Mesendoderm (in vitro differentiated cells): ENCODE measurements at regions not wholly inside any gene's neighbourhood (a gene's known extent, or its start where the extent isn't known, plus 50 kb on each side); places are given as distances from the start of the nearest gene placed in this dataset.

Experiments
- DNase-seq: peaks from one replicate; pipeline ENCODE4 v3.0.0; 2013
- H2AK5ac ChIP-seq: 2 replicates; pipeline ENCODE4 v1.6.1; 2013; ENCODE audit warnings: low read length, inconsistent platforms
- H2BK120ac ChIP-seq: 2 replicates; pipeline ENCODE4 v1.6.1; 2013; ENCODE audit warnings: low read depth, mild to moderate bottlenecking, low read length, moderate library complexity, mixed read lengths
- H2BK15ac ChIP-seq: replicated peaks from 2 replicates; pipeline ENCODE4 v1.6.1; 2013; ENCODE audit warnings: low read depth, mild to moderate bottlenecking, moderate library complexity
- H2BK5ac ChIP-seq: 2 replicates; pipeline ENCODE4 v1.6.1; 2013; ENCODE audit warnings: low read length, inconsistent platforms
- H3K18ac ChIP-seq: 2 replicates; pipeline ENCODE4 v1.6.1; 2013; ENCODE audit warnings: mild to moderate bottlenecking, low read length, mixed read lengths
- H3K23ac ChIP-seq: one replicate; pipeline ENCODE4 v1.6.1; 2013; ENCODE audit warnings: low read length
- H3K27ac ChIP-seq: 2 replicates; pipeline ENCODE4 v1.5.1; 2013; ENCODE audit warnings: low read depth, mild to moderate bottlenecking, inconsistent platforms, low read length, moderate library complexity
- H3K27me3 ChIP-seq: 2 replicates; pipeline ENCODE4 v1.6.1; 2013; ENCODE audit warnings: low read length, control low read depth, mild to moderate bottlenecking, inconsistent platforms; ENCODE audit not compliant: insufficient read depth, poor library complexity
- H3K36me3 ChIP-seq: 2 replicates; pipeline ENCODE4 v1.6.1; 2013; ENCODE audit warnings: low read length, inconsistent platforms; ENCODE audit not compliant: control insufficient read depth, insufficient read depth
- H3K4ac ChIP-seq: one replicate; pipeline ENCODE4 v1.6.1; 2013; ENCODE audit warnings: low read depth, mild to moderate bottlenecking, low read length, moderate library complexity
- H3K4me1 ChIP-seq: 2 replicates; pipeline ENCODE4 v1.6.1; 2013; ENCODE audit warnings: low read depth, low read length, inconsistent platforms; ENCODE audit not compliant: control insufficient read depth
- H3K4me2 ChIP-seq: 2 replicates; pipeline ENCODE4 v1.6.1; 2013; ENCODE audit warnings: low read length
- H3K4me3 ChIP-seq: 2 replicates; pipeline ENCODE4 v1.5.1; 2013; ENCODE audit warnings: mild to moderate bottlenecking, low read length
- H3K56ac ChIP-seq: one replicate; pipeline ENCODE4 v1.6.1; 2013; ENCODE audit warnings: low read length
- H3K79me1 ChIP-seq: 2 replicates; pipeline ENCODE4 v1.6.1; 2013; ENCODE audit warnings: low read length, inconsistent platforms
- H3K79me2 ChIP-seq: 2 replicates; pipeline ENCODE4 v1.6.1; 2013; ENCODE audit warnings: mild to moderate bottlenecking, low read length; ENCODE audit not compliant: control insufficient read depth, insufficient read depth
- H3K9ac ChIP-seq: 2 replicates; pipeline ENCODE4 v1.6.1; 2013; ENCODE audit warnings: low read length, inconsistent platforms
- H4K5ac ChIP-seq: one replicate; pipeline ENCODE4 v1.6.1; 2013; ENCODE audit warnings: low read length
- H4K8ac ChIP-seq: one replicate; pipeline ENCODE4 v1.6.1; 2013; ENCODE audit warnings: low read depth, mild to moderate bottlenecking, control low read depth, low read length, moderate library complexity
- WGBS: extraction: QIAGEN DNeasy Blood & Tissue Kit; methylation state at CpG from one replicate; pipeline ENCODE4 v1.1.7; 2013; ENCODE audit warnings: low lambda C conversion rate, missing lambda C conversion rate; ENCODE audit not compliant: insufficient coverage; ENCODE audit errors: extremely low coverage; 5-methylcytosine and 5-hydroxymethylcytosine counted together

DNA sequence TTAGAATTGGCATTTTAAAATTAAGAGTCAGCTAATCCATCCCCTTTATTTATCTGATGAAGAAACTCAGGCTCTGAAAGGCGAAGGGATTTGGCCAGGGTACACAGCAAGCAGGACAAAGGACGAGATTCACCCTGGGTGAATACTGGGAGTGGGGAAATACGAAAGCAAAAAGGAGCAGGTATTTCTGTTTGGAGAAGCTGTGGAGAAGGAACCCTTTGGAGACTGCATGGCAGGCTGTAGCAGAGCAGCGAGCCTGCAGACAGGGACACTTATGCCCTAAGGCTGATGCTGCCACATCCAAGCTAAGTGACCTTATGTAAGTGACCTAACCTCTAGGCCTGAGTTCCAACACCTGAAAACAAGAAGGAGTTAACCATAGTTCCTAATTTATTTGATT lies 207.2 kb upstream of the C1orf87 start:
- H3K18ac ChIP-seq = no peak overlapping the region
- no peak overlapping the region for H2BK5ac ChIP-seq
- no peak overlapping the region for H3K4me2 ChIP-seq
- H3K4me3 ChIP-seq = no peak overlapping the region
- H2BK120ac ChIP-seq = no peak overlapping the region
- no peaks in the 10 kb centered on the region for H3K36me3 ChIP-seq
- H2BK15ac ChIP-seq = no peak overlapping the region
- no peak overlapping the region for H3K4ac ChIP-seq
- H3K9ac ChIP-seq = no peak overlapping the region
- H2AK5ac ChIP-seq = no peak overlapping the region
- WGBS = no CpG with 5 or more reads among the region's 4 CpGs
- DNase-seq = peak; percentile 36
- H4K8ac ChIP-seq = no peak overlapping the region
- no peak overlapping the region for H3K27ac ChIP-seq
- no peak overlapping the region for H3K23ac ChIP-seq
- no peaks in the 10 kb centered on the region for H3K4me1 ChIP-seq
- no peak overlapping the region for H3K56ac ChIP-seq
- no peaks in the 10 kb centered on the region for H3K27me3 ChIP-seq
- no peak overlapping the region for H4K5ac ChIP-seq
- no peaks in the 10 kb centered on the region for H3K79me1 ChIP-seq
- no peaks in the 10 kb centered on the region for H3K79me2 ChIP-seq

DNA sequence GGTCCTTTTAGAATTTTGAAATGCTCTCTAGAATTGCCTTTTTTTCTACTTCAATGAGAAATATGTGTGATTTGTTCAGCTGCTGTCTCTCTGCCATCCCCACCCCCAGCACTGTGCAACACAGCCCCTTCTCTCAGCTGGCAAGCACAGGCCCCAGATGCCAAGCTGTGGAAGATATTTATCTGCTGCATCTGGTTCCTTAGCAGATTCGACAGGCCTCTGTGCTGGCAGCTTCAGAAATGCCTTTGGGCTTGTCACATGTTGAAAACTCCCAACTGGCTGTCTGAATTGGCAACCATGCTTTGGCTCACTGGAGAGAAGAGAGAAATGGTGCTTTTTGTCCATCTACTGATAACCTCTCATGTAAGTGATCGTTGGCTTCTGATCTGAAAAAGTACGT lies 206.7 kb upstream of the C1orf87 start:
- no peaks in the 10 kb centered on the region for H3K79me1 ChIP-seq
- H3K23ac ChIP-seq = no peak overlapping the region
- no peak overlapping the region for H3K4ac ChIP-seq
- no peak overlapping the region for H3K27ac ChIP-seq
- H3K4me2 ChIP-seq = no peak overlapping the region
- H4K8ac ChIP-seq = no peak overlapping the region
- H3K56ac ChIP-seq = no peak overlapping the region
- no peak overlapping the region for H2AK5ac ChIP-seq
- H3K27me3 ChIP-seq = no peaks in the 10 kb centered on the region
- H3K9ac ChIP-seq = no peak overlapping the region
- H2BK5ac ChIP-seq = no peak overlapping the region
- no CpG with 5 or more reads among the region's 3 CpGs for WGBS
- H2BK15ac ChIP-seq = no peak overlapping the region
- no peak overlapping the region for H3K4me3 ChIP-seq
- no peak overlapping the region for H4K5ac ChIP-seq
- no peaks in the 10 kb centered on the region for H3K79me2 ChIP-seq
- DNase-seq = no peak
- H3K18ac ChIP-seq = no peak overlapping the region
- H3K36me3 ChIP-seq = no peaks in the 10 kb centered on the region
- H2BK120ac ChIP-seq = no peak overlapping the region
- H3K4me1 ChIP-seq = no peaks in the 10 kb centered on the region

DNA sequence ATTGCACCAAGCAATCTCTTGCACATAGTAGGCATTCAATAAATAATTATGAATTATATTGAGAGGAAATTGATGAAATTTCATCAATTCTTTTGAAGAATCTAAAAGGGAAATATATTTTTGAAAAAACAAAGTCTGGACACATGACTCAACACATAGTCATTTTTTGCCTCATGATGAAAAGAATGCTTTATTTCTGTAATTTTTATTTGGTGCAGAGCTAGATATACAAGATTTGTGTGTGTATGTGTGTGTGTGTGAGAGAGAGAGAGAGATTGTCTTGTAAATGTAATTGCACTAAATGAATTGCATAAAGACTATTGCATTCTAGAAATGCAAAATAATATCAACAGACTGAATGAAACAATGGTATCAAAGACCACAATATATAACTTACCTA lies 206.2 kb upstream of the C1orf87 start:
- Histone ChIP-seq H3K4ac (no peak overlapping the region), H3K79me1 (no peaks in the 10 kb centered on the region), H3K18ac (no peak overlapping the region), H4K5ac (no peak overlapping the region), H3K36me3 (no peaks in the 10 kb centered on the region), H3K27ac (no peak overlapping the region), H2BK15ac (no peak overlapping the region), H3K23ac (no peak overlapping the region), H3K9ac (no peak overlapping the region), H3K4me3 (no peak overlapping the region), H2BK120ac (no peak overlapping the region), H3K4me1 (no peaks in the 10 kb centered on the region), H4K8ac (no peak overlapping the region), H2AK5ac (no peak overlapping the region), H3K4me2 (no peak overlapping the region), H2BK5ac (no peak overlapping the region), H3K79me2 (no peaks in the 10 kb centered on the region), H3K27me3 (no peaks in the 10 kb centered on the region), H3K56ac (no peak overlapping the region)
- DNase-seq = no peak

DNA sequence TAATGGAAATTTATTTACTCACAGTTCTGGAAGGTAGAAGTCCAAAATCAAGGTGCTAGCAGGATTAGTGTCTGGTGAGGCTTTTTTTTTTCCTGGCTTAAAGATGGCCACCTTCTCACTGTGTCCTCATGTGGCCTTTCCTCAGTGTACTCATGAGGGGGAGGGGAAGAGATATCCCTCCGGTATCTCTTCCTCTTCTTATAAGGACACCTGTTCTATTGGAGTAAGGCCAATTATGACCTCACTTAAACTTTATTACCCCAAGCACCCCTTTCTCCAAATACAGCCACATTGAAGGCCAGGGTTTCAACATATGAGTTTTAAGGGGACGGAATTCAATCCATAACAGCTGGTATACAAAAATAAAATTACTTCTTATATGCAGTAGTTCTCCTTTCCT lies 203.7 kb upstream of the C1orf87 start:
- WGBS = no CpG with 5 or more reads among the region's 2 CpGs
- H3K9ac ChIP-seq = no peak overlapping the region
- DNase-seq = no peak

DNA sequence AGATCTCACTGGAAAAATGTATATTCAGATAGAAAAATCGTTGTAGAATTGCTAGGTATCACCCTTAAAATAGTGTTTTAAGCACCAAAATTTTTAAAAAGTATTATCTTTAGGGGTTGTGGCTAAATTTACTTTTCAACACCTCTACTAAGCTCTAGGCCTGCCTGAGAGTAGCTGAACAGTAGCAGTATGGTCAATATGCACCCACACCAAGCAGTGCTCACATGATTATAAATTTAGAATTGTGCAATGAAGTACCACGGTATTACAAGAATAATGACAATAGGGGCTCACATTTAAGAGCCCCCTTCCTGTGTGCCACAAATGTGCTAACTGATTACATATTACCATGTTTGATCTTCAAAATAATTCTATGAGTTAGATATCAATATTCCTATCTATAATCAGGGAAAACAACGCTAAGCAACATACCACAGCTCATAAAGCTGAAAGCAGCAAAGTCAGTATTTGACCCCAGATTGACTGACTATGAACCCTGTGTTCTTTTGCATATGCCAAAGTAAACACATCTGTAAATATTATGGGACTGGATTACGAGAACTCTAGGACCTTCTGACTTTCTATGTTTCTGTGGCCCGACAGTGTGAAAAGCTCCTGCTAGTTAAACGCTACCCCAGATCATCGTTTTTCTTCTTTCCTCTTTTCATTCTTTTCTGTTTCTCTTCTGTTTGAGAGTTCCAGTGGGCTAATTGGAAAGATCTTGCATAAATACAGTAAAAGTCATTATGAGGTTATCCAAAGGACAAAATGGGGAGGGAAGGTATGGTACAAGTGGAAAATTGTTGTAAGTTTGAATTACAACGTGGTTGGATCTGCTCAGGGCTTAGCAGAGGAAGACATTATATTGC lies 201.1 kb upstream of the C1orf87 start:
- Histone ChIP-seq H3K4me3 (no peak overlapping the region), H3K4me2 (no peak overlapping the region), H3K18ac (no peak overlapping the region), H3K9ac (no peak overlapping the region), H3K56ac (no peak overlapping the region), H3K4me1 (no peaks in the 10 kb centered on the region), H3K4ac (no peak overlapping the region), H3K27ac (no peak overlapping the region), H4K5ac (no peak overlapping the region), H2BK120ac (no peak overlapping the region), H4K8ac (no peak overlapping the region), H3K27me3 (no peaks in the 10 kb centered on the region), H3K79me2 (no peaks in the 10 kb centered on the region), H2BK15ac (no peak overlapping the region), H3K36me3 (no peaks in the 10 kb centered on the region), H3K79me1 (no peaks in the 10 kb centered on the region), H2AK5ac (no peak overlapping the region), H2BK5ac (no peak overlapping the region), H3K23ac (no peak overlapping the region)
- no peak for DNase-seq
- WGBS = no CpG with 5 or more reads among the region's 8 CpGs

More for the DNA sequence above, 203.7 kb upstream of the C1orf87 start:
- no peak overlapping the region for H2BK5ac ChIP-seq
- H3K4me3 ChIP-seq = no peak overlapping the region
- H4K5ac ChIP-seq = no peak overlapping the region
- no peaks in the 10 kb centered on the region for H3K4me1 ChIP-seq
- H3K18ac ChIP-seq = no peak overlapping the region
- no peak overlapping the region for H3K56ac ChIP-seq
- H3K27me3 ChIP-seq = no peaks in the 10 kb centered on the region
- no peaks in the 10 kb centered on the region for H3K79me2 ChIP-seq
- no peak overlapping the region for H3K23ac ChIP-seq
- no peak overlapping the region for H3K4me2 ChIP-seq
- H2BK15ac ChIP-seq = no peak overlapping the region
- H2AK5ac ChIP-seq = no peak overlapping the region
- H3K4ac ChIP-seq = no peak overlapping the region
- H4K8ac ChIP-seq = no peak overlapping the region
- no peaks in the 10 kb centered on the region for H3K79me1 ChIP-seq
- no peak overlapping the region for H3K27ac ChIP-seq
- no peaks in the 10 kb centered on the region for H3K36me3 ChIP-seq
- H2BK120ac ChIP-seq = no peak overlapping the region

DNA sequence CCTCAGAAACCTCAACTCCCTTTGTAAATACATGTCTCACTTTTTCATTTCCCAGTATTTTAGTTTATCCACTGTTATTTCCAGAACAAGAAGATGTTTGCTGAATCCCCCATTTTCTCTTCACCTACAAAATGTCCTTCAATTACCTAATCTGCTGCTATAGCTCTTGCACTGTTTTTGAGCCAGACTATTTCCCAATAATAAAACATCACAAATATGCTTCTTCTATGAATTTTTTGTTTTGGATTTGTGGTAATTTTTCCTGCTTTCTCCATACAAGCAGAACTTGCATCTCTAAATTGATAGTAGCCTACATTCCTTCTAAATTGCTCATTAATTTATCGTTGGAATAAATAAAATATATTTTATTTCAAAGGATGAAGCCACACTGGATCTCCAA lies 199.6 kb upstream of the C1orf87 start:
- Histone ChIP-seq H2BK5ac (no peak overlapping the region), H3K23ac (no peak overlapping the region), H3K18ac (no peak overlapping the region), H3K4ac (no peak overlapping the region), H2AK5ac (no peak overlapping the region), H3K27ac (no peak overlapping the region), H3K9ac (no peak overlapping the region), H4K8ac (no peak overlapping the region), H3K36me3 (no peaks in the 10 kb centered on the region), H3K56ac (no peak overlapping the region), H2BK120ac (no peak overlapping the region), H2BK15ac (no peak overlapping the region), H3K79me1 (no peaks in the 10 kb centered on the region), H3K27me3 (no peaks in the 10 kb centered on the region), H3K4me3 (no peak overlapping the region), H3K79me2 (no peaks in the 10 kb centered on the region), H4K5ac (no peak overlapping the region), H3K4me1 (no peaks in the 10 kb centered on the region), H3K4me2 (no peak overlapping the region)
- no CpG with 5 or more reads among the region's 1 CpG for WGBS
- no peak for DNase-seq
